ENCODE measurements at regions not wholly inside any gene's neighbourhood (a gene's known extent, or its start where the extent isn't known, plus 50 kb on each side); places are given as distances from the start of the nearest gene placed in this dataset.

- H3K9me3 ChIP-seq (replicated peaks; ENCODE audit: control insufficient read depth, insufficient read depth, low read length), result no peaks in the 10 kb centered on the region
- FAIRE-seq (no peak), DNase-seq (ENCODE audit: low read depth, low spot score) (no peak), ATAC-seq (no peak)
- peaks cover 5% of the 10 kb centered on the region for H3K4me1 ChIP-seq (ENCODE audit: control insufficient read depth, insufficient read depth, low read length)
- SMC1A ChIA-PET (ENCODE audit: uncharacterized antibody, unreplicated experiment), result no interaction called here
- H3K27me3 ChIP-seq (replicated peaks in 1 of 2; ENCODE audit: control insufficient read depth in 2 of 2, insufficient read depth in 2 of 2, low read length in 1 of 2), result no peaks in the 10 kb centered on the region
- CTCF ChIA-PET, result no interaction called here
- POLR2A ChIA-PET, result no interaction called here
- H3K9ac ChIP-seq (ENCODE audit: control insufficient read depth, insufficient read depth, low read length), result no peak overlapping the region
- RAD21 ChIA-PET (ENCODE audit: unreplicated experiment), result no interaction called here
- intact Hi-C loops (cut with micrococcal nuclease; ENCODE audit: unreplicated experiment) (no loop called here), in situ Hi-C loops (cut with MboI) (no loop called here)
- no TSS peak for BruUV-seq (replicated peaks)
- 65% methylated on average over 5 of the region's 5 CpGs for WGBS (ENCODE audit: insufficient coverage, insufficient replicate concordance, low lambda C conversion rate, missing lambda C conversion rate)
- H4K20me1 ChIP-seq (ENCODE audit: control insufficient read depth, insufficient read depth), result no peaks in the 10 kb centered on the region
- no peak overlapping the region for H2AFZ ChIP-seq (ENCODE audit: control insufficient read depth, low read depth, low read length)
- H3K4me3 ChIP-seq, result no peak overlapping the region
- TF ChIP-seq TARDBP (IDR thresholded peaks at IDR 0.05; ENCODE audit: borderline replicate concordance) (no peak), CREB1 (IDR thresholded peaks at IDR 0.05; ENCODE audit: low read depth) (no peak), GATAD2B (conservative IDR thresholded peaks at IDR 0.05; ENCODE audit: low read depth) (no peak), ZNF384 (IDR thresholded peaks at IDR 0.05; ENCODE audit: borderline replicate concordance, low read depth, low read length) (no peak), ZSCAN29 (IDR thresholded peaks at IDR 0.05) (no peak), ATF7 (IDR thresholded peaks at IDR 0.05; ENCODE audit: low read depth) (no peak), IRF4 (IDR thresholded peaks at IDR 0.05; ENCODE audit: low read depth, low read length) (no peak), TBL1XR1 (IDR thresholded peaks at IDR 0.05; ENCODE audit: low read depth, low read length) (no peak), HDAC6 (IDR thresholded peaks at IDR 0.05; ENCODE audit: unreplicated experiment) (no peak), ASH2L (IDR thresholded peaks at IDR 0.05; ENCODE audit: borderline replicate concordance, low read depth) (no peak), E2F8 (IDR thresholded peaks at IDR 0.05; ENCODE audit: low read depth, partially characterized antibody) (no peak), TCF7 (IDR thresholded peaks at IDR 0.05; ENCODE audit: borderline replicate concordance) (no peak), PAX5 (IDR thresholded peaks at IDR 0.05; ENCODE audit: borderline replicate concordance, low read depth, low read length) (no peak), KDM1A (IDR thresholded peaks at IDR 0.05; ENCODE audit: borderline replicate concordance) (no peak), RELA (IDR thresholded peaks at IDR 0.05; ENCODE audit: borderline replicate concordance, partially characterized antibody) (no peak), DPF2 (IDR thresholded peaks at IDR 0.05) (no peak)
- TF ChIP-seq, protein P1, sequence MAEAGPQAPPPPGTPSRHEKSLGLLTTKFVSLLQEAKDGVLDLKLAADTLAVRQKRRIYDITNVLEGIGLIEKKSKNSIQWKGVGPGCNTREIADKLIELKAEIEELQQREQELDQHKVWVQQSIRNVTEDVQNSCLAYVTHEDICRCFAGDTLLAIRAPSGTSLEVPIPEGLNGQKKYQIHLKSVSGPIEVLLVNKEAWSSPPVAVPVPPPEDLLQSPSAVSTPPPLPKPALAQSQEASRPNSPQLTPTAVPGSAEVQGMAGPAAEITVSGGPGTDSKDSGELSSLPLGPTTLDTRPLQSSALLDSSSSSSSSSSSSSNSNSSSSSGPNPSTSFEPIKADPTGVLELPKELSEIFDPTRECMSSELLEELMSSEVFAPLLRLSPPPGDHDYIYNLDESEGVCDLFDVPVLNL (IDR thresholded peaks at IDR 0.05; ENCODE audit: low read depth, low read length), result no peak
- TF ChIP-seq, protein P2, sequence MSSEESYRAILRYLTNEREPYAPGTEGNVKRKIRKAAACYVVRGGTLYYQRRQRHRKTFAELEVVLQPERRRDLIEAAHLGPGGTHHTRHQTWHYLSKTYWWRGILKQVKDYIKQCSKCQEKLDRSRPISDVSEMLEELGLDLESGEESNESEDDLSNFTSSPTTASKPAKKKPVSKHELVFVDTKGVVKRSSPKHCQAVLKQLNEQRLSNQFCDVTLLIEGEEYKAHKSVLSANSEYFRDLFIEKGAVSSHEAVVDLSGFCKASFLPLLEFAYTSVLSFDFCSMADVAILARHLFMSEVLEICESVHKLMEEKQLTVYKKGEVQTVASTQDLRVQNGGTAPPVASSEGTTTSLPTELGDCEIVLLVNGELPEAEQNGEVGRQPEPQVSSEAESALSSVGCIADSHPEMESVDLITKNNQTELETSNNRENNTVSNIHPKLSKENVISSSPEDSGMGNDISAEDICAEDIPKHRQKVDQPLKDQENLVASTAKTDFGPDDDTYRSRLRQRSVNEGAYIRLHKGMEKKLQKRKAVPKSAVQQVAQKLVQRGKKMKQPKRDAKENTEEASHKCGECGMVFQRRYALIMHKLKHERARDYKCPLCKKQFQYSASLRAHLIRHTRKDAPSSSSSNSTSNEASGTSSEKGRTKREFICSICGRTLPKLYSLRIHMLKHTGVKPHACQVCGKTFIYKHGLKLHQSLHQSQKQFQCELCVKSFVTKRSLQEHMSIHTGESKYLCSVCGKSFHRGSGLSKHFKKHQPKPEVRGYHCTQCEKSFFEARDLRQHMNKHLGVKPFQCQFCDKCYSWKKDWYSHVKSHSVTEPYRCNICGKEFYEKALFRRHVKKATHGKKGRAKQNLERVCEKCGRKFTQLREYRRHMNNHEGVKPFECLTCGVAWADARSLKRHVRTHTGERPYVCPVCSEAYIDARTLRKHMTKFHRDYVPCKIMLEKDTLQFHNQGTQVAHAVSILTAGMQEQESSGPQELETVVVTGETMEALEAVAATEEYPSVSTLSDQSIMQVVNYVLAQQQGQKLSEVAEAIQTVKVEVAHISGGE (CRISPR knock-in tag; IDR thresholded peaks at IDR 0.05), result no peak
- TF ChIP-seq, protein P3, sequence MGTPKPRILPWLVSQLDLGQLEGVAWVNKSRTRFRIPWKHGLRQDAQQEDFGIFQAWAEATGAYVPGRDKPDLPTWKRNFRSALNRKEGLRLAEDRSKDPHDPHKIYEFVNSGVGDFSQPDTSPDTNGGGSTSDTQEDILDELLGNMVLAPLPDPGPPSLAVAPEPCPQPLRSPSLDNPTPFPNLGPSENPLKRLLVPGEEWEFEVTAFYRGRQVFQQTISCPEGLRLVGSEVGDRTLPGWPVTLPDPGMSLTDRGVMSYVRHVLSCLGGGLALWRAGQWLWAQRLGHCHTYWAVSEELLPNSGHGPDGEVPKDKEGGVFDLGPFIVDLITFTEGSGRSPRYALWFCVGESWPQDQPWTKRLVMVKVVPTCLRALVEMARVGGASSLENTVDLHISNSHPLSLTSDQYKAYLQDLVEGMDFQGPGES (IDR thresholded peaks at IDR 0.05), result no peak
- H3K27ac ChIP-seq (ENCODE audit: control insufficient read depth, insufficient read depth), result no peak overlapping the region
- no peaks in the 10 kb centered on the region for H3K79me2 ChIP-seq (ENCODE audit: control insufficient read depth, insufficient read depth, low read length)
- H3K4me2 ChIP-seq (ENCODE audit: control insufficient read depth, insufficient read depth), result no peak overlapping the region
- H3K36me3 ChIP-seq (ENCODE audit: control insufficient read depth in 2 of 2, insufficient read depth in 2 of 2, low read length in 1 of 2), result no peaks in the 10 kb centered on the region
Observed at GRCh38 chrX:109926118-109926517, 76.8 kb upstream of the TMEM164 start.
